ENCODE measurements at regions not wholly inside any gene's neighbourhood (a gene's known extent, or its start where the extent isn't known, plus 50 kb on each side); places are given as distances from the start of the nearest gene placed in this dataset.

GRCh38 chr6:43970068-43970912, 157.0 kb downstream of the MRPL14 start (continued):
- TF ChIP-seq XRCC5 (IDR thresholded peaks at IDR 0.05; ENCODE audit: low read depth, low read length) (no peak), XRCC3 (IDR thresholded peaks at IDR 0.05) (no peak), BRCA1 (IDR thresholded peaks at IDR 0.05) (no peak), BRCA1 (CRISPR knock-in tag; IDR thresholded peaks at IDR 0.05) (no peak), BHLHE40 (IDR thresholded peaks at IDR 0.05; ENCODE audit: low read length) (no peak), CHD4 (IDR thresholded peaks at IDR 0.05; ENCODE audit: insufficient read depth, insufficient replicate concordance, low read depth, low read length, poor library complexity, severe bottlenecking) (no peak), HNRNPK (IDR thresholded peaks at IDR 0.05; ENCODE audit: low read depth, low read length, poor library complexity, severe bottlenecking) (no peak), SIN3B (IDR thresholded peaks at IDR 0.05; ENCODE audit: low read depth) (no peak), TAF1 (IDR thresholded peaks at IDR 0.05; ENCODE audit: control insufficient read depth, extremely low read depth, insufficient read depth, low read length, severe bottlenecking) (no peak), ZNF280A (IDR thresholded peaks at IDR 0.05; ENCODE audit: low read depth, partially characterized antibody) (no peak), GATAD2A (IDR thresholded peaks at IDR 0.05) (no peak; the same call in 1 of the 2 replicates), RBM22 (IDR thresholded peaks at IDR 0.05; ENCODE audit: low read depth, low read length, poor library complexity, severe bottlenecking) (no peak), ZNF253 (CRISPR knock-in tag; conservative IDR thresholded peaks at IDR 0.05) (no peak), MEF2A (IDR thresholded peaks at IDR 0.05; ENCODE audit: control insufficient read depth, low read depth, low read length) (no peak), HINFP (tag; conservative IDR thresholded peaks at IDR 0.05; ENCODE audit: low read depth) (0 out of 2 replicates have a peak, but pooled peaks have one; percentile 50), DLX4 (CRISPR knock-in tag; IDR thresholded peaks at IDR 0.05) (no peak), RNF2 (IDR thresholded peaks at IDR 0.05) (no peak), ID3 (CRISPR knock-in tag; IDR thresholded peaks at IDR 0.05) (no peak), ID3 (tag; IDR thresholded peaks at IDR 0.05) (0 out of 2 replicates have a peak, but pooled peaks have one; percentile 21), E2F6 (IDR thresholded peaks at IDR 0.05; ENCODE audit: borderline replicate concordance in 1 of 2, extremely low read depth in 1 of 2, insufficient read depth in 1 of 2, insufficient read length in 1 of 2, low read depth in 1 of 2, low read length in 1 of 2, poor library complexity in 1 of 2, severe bottlenecking in 1 of 2) (no peak), MEIS2 (IDR thresholded peaks at IDR 0.05; ENCODE audit: partially characterized antibody) (no peak)

Measured in K562 (cell line).